B cell (primary cell): ENCODE measurements at regions not wholly inside any gene's neighbourhood (a gene's known extent, or its start where the extent isn't known, plus 50 kb on each side); places are given as distances from the start of the nearest gene placed in this dataset.

Experiments
- ATAC-seq: fragments of 200-7000 bp; cut with Tn5 transposase; one replicate; pipeline ENCODE4 v1.10.0; 2021; ENCODE audit warnings: low read depth, mild to moderate bottlenecking, moderate number of reproducible peaks, moderate library complexity
- CTCF ChIA-PET: fragments of 350-600 bp; sonication (Branson Sonifier 250); formaldehyde crosslinking; loops from one replicate; lab custom pipeline; 2021; ENCODE audit warnings: antibody characterized with exemption, inconsistent platforms; lab: Charles Lee
- POLR2A ChIA-PET: fragments of 350-600 bp; sonication (Branson Sonifier 250); formaldehyde crosslinking; loops from one replicate; lab custom pipeline; 2021; ENCODE audit warnings: antibody characterized with exemption; lab: Charles Lee
- DNase-seq: peaks from one replicate; pipeline ENCODE4 v3.0.0; 2013
- H2AFZ ChIP-seq: 2 replicates; pipeline ENCODE4 v1.6.1; 2012; ENCODE audit warnings: mild to moderate bottlenecking, low read depth, low read length; ENCODE audit not compliant: insufficient read depth, poor library complexity, severe bottlenecking
- H3K27ac ChIP-seq, 2 donors: 1 replicate in 1 of 2; 2 replicates in 1 of 2; pipeline ENCODE4 v1.5.1; 2012 to 2013; ENCODE audit warnings: low read length in 2 of 2, mild to moderate bottlenecking in 2 of 2, moderate library complexity in 1 of 2
- H3K27me3 ChIP-seq, 4 experiments: fragments of 200-600 bp in 1 of 4; sonication (generic) in 1 of 4; replicated peaks in 1 of 4; 1 replicate in 2 of 4; 2 replicates in 2 of 4; pipeline versions ENCODE4 v1.6.1 to v1.7.0; 2013 to 2016; ENCODE audit warnings: low read length in 3 of 4, mild to moderate bottlenecking in 2 of 4, mixed read lengths in 1 of 4, moderate library complexity in 1 of 4; ENCODE audit not compliant: insufficient read depth in 4 of 4, control insufficient read depth in 3 of 4; ENCODE audit errors: control extremely low read depth in 1 of 4
- H3K36me3 ChIP-seq, 2 experiments: replicated peaks in 1 of 2; 1 replicate in 1 of 2; 2 replicates in 1 of 2; pipeline versions ENCODE4 v1.6.1 to v1.7.1; 2013; ENCODE audit warnings: low read length in 1 of 2; ENCODE audit not compliant: insufficient read depth in 2 of 2, control insufficient read depth in 1 of 2; ENCODE audit errors: control extremely low read depth in 1 of 2, extremely low read depth in 1 of 2
- H3K4me1 ChIP-seq, 2 donors: fragments of 200-600 bp in 1 of 2; sonication (generic) in 1 of 2; 1 replicate in 1 of 2; 2 replicates in 1 of 2; pipeline versions ENCODE4 v1.5.1 to v1.6.1; 2013 to 2017; ENCODE audit warnings: low read length in 2 of 2; ENCODE audit not compliant: control insufficient read depth in 2 of 2, insufficient read depth in 2 of 2
- H3K4me2 ChIP-seq: replicated peaks from 2 replicates; pipeline ENCODE3; 2012; ENCODE audit warnings: mild to moderate bottlenecking, low read depth, low read length; ENCODE audit not compliant: poor library complexity, severe bottlenecking
- H3K4me3 ChIP-seq, 5 experiments: fragments of 200-600 bp in 1 of 5; sonication (generic) in 1 of 5; 1 replicate in 3 of 5; 2 replicates in 2 of 5; pipeline versions ENCODE4 v1.5.1 to v1.7.0; 2011 to 2016; ENCODE audit warnings: low read length in 4 of 5, mild to moderate bottlenecking in 4 of 5, low read depth in 2 of 5, control low read depth in 1 of 5, moderate library complexity in 1 of 5; ENCODE audit not compliant: insufficient read depth in 1 of 5; ENCODE audit errors: control extremely low read depth in 1 of 5, extremely low read depth in 1 of 5
- H3K79me2 ChIP-seq: fragments of 200-600 bp; sonication (generic); one replicate; pipeline ENCODE4 v1.6.0; 2016; ENCODE audit warnings: low read length; ENCODE audit not compliant: control insufficient read depth, insufficient read depth
- H3K9ac ChIP-seq: fragments of 200-600 bp; sonication (generic); 2 replicates; pipeline ENCODE4 v1.6.1; 2017; ENCODE audit warnings: mild to moderate bottlenecking, low read length, moderate library complexity
- H3K9me3 ChIP-seq, 3 donors: one replicate each; pipeline versions ENCODE4 v1.6.1 to v1.7.1; 2013; ENCODE audit warnings: low read length in 2 of 3; ENCODE audit not compliant: control insufficient read depth in 2 of 3, insufficient read depth in 1 of 3; ENCODE audit errors: control extremely low read depth in 1 of 3
- H4K20me1 ChIP-seq: 2 replicates; pipeline ENCODE4 v1.6.0; 2012; ENCODE audit warnings: mild to moderate bottlenecking, low read length; ENCODE audit not compliant: insufficient read depth, control insufficient read depth, poor library complexity, severe bottlenecking
- H3K27ac Mint-ChIP-seq: one replicate; pipeline ENCODE4 v1.8.0; 2021; ENCODE audit warnings: mixed read lengths
- H3K27me3 Mint-ChIP-seq: one replicate; pipeline ENCODE4 v1.8.0; 2021; ENCODE audit warnings: mixed read lengths
- H3K4me1 Mint-ChIP-seq: one replicate; pipeline ENCODE4 v1.8.0; 2021; ENCODE audit warnings: mixed read lengths
- H3K4me3 Mint-ChIP-seq: one replicate; pipeline ENCODE4 v1.8.0; 2021; ENCODE audit warnings: mixed read lengths
- H3K9me3 Mint-ChIP-seq: one replicate; pipeline ENCODE4 v1.8.0; 2022; ENCODE audit warnings: mixed read lengths; ENCODE audit not compliant: insufficient read depth
- EZH2 ChIP-seq: IDR thresholded peaks from 2 replicates; pipeline ENCODE4 v1.6.1; 2012; ENCODE audit warnings: borderline replicate concordance, low read depth, mild to moderate bottlenecking, moderate library complexity, low read length; ENCODE audit not compliant: insufficient read depth, poor library complexity, severe bottlenecking
- WGBS: methylation state at CpG from one replicate; pipeline ENCODE4 v1.1.5; 2013; ENCODE audit warnings: missing lambda C conversion rate; ENCODE audit not compliant: insufficient coverage; 5-methylcytosine and 5-hydroxymethylcytosine counted together
- intact Hi-C: fragments of 100-400 bp; cut with micrococcal nuclease; formaldehyde crosslinking; loops from one replicate; pipeline ENCODE4 v1.10.0; 2022
- TF ChIP-seq, protein P1 (sequence below): fragments of 200-600 bp; IDR thresholded peaks from one replicate; pipeline ENCODE4 v1.8.0; 2022; ENCODE audit warnings: antibody characterized with exemption, mild to moderate bottlenecking

DNA sequence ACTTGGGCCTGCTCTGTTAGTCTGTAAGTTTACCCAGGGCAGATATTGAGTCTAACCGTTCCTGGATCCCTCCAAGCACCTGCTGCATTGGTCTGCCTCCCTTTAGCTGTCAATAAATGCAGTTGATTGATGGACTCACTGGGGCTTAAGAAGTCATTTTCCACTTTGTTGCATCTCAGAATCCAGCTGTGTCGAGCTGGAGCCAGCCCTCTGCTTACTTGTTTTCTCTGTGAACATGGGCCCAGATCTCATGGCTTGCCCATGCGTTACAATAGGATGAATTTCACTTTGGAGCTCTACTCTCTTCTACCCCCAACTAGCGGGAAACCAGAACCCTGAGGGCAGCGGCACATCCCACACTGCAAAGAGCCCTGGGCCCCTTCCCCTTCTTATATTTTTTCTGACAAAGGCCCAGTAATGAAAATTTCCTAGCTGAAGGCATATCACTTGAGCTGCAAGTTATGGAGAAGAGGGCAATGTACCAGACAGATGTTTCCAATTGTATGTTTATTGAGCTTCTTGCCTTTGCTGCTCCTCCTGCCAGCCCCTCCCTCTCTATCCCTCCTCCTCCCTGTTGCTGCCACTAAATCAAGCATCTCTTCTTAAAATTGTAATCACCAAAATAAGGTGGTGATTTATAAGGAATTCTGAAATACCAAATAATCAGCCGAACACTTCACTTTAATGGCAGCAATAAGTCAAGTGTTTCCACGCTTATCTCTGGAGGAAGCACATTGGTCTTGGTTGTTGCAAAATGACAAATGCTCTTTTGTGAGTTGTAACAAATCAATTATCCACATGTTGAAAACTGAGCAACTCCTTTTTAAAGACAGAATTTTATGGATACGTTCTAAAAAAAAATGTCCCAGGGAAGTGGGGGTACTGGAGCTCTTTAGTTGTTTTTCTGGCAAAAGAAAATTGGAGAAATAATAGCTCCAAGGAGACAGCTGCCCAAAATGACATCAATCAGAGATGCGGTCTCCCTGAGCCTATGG lies 212.3 kb upstream of the ZBED5 start:
- Histone ChIP-seq H3K36me3 (no peaks in the 10 kb centered on the region), H3K27ac (no peak overlapping the region), H2AFZ (no peak overlapping the region), H3K9ac (no peak overlapping the region), H3K4me1 (no peaks in the 10 kb centered on the region), H3K27me3 (peaks cover 0 to 4% (median 0%) of the 10 kb centered on the region in 4 experiments), H3K79me2 (no peaks in the 10 kb centered on the region), H3K4me3 (no peak overlapping the region), H4K20me1 (no peaks in the 10 kb centered on the region), H3K4me2 (no peak overlapping the region), H3K9me3 (no peaks in the 10 kb centered on the region)
- Mint-ChIP-seq H3K4me3 (no peak overlapping the region), H3K27ac (no peak overlapping the region), H3K9me3 (no peaks in the 10 kb centered on the region), H3K4me1 (no peaks in the 10 kb centered on the region), H3K27me3 (peaks cover 14% of the 10 kb centered on the region)
- POLR2A ChIA-PET: no interaction called here
- WGBS: 95% methylated on average over 7 of the region's 9 CpGs
- CTCF ChIA-PET: interaction anchor here (0.7 kb wide), 2 partner anchors 9 to 87 kb away, joined by 3 to 4 read pairs; no protein-coding TSS in a partner anchor
- no peak for ATAC-seq
- intact Hi-C loops: no loop called here
- no peak for DNase-seq
- TF ChIP-seq, protein P1, sequence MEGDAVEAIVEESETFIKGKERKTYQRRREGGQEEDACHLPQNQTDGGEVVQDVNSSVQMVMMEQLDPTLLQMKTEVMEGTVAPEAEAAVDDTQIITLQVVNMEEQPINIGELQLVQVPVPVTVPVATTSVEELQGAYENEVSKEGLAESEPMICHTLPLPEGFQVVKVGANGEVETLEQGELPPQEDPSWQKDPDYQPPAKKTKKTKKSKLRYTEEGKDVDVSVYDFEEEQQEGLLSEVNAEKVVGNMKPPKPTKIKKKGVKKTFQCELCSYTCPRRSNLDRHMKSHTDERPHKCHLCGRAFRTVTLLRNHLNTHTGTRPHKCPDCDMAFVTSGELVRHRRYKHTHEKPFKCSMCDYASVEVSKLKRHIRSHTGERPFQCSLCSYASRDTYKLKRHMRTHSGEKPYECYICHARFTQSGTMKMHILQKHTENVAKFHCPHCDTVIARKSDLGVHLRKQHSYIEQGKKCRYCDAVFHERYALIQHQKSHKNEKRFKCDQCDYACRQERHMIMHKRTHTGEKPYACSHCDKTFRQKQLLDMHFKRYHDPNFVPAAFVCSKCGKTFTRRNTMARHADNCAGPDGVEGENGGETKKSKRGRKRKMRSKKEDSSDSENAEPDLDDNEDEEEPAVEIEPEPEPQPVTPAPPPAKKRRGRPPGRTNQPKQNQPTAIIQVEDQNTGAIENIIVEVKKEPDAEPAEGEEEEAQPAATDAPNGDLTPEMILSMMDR: no peak
- no peak for TF ChIP-seq EZH2

DNA sequence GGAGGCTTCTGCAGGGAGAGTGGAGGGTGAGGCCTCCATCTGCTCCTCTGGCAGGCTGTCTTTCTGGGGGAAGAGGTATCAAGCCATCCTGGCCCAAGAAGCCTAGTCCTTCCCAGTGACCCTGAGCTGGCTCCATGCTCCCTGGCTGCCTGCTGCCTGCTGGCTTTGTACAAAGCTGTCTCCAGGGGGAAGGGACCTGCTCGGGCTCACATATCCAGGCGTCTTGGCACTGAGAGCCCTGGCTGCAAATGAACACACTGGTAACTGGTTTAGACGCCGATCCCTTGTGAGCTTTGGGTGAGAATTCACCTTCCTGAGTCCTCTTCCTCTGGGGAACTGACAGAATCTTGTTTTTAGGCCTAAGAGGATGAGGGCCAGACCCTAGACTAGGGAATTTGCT lies 210.3 kb upstream of the ZBED5 start:
- H3K4me1 Mint-ChIP-seq: no peaks in the 10 kb centered on the region
- H3K27me3 Mint-ChIP-seq: peaks cover 24% of the 10 kb centered on the region
- TF ChIP-seq, protein P1: no peak
- TF ChIP-seq EZH2: no peak
- no peaks in the 10 kb centered on the region for H3K79me2 ChIP-seq
- H3K9me3 ChIP-seq: no peaks in the 10 kb centered on the region
- intact Hi-C loops: no loop called here
- no peak overlapping the region for H3K27ac Mint-ChIP-seq
- no peak overlapping the region for H3K4me3 ChIP-seq
- CTCF ChIA-PET: no interaction called here
- H3K9ac ChIP-seq: no peak overlapping the region
- H3K4me1 ChIP-seq: no peaks in the 10 kb centered on the region
- H3K27ac ChIP-seq: no peak overlapping the region
- H3K4me2 ChIP-seq: no peak overlapping the region
- no peaks in the 10 kb centered on the region for H3K9me3 Mint-ChIP-seq
- no peaks in the 10 kb centered on the region for H3K36me3 ChIP-seq
- no peaks in the 10 kb centered on the region for H3K27me3 ChIP-seq
- no peak for ATAC-seq
- POLR2A ChIA-PET: no interaction called here
- H4K20me1 ChIP-seq: no peaks in the 10 kb centered on the region
- no peak overlapping the region for H3K4me3 Mint-ChIP-seq
- no peak for DNase-seq
- 90% methylated on average over 4 of the region's 4 CpGs for WGBS
- H2AFZ ChIP-seq: no peak overlapping the region
